ENCODE measurements at regions not wholly inside any gene's neighbourhood (a gene's known extent, or its start where the extent isn't known, plus 50 kb on each side); places are given as distances from the start of the nearest gene placed in this dataset.

- ATAC-seq: no peak
- POLR2A ChIA-PET: no interaction called here
- no peak for TF ChIP-seq BACH1 (tag; IDR thresholded peaks at IDR 0.05)
- no peak for TF ChIP-seq PHF20 (IDR thresholded peaks at IDR 0.05; ENCODE audit: partially characterized antibody)
- no peak for TF ChIP-seq VEZF1 (CRISPR knock-in tag; IDR thresholded peaks at IDR 0.05)
- TF ChIP-seq SMC3 (conservative IDR thresholded peaks at IDR 0.05; ENCODE audit: insufficient read depth, low read depth, low read length): no peak
- TF ChIP-seq ZNF311 (CRISPR knock-in tag; IDR thresholded peaks at IDR 0.05): no peak
- peak; percentile 37 for TF ChIP-seq RBM25 (IDR thresholded peaks at IDR 0.05; ENCODE audit: low read depth, low read length, severe bottlenecking)
- no peak for TF ChIP-seq FOS (IDR thresholded peaks at IDR 0.05; ENCODE audit: extremely low read depth, insufficient read length)
- no peaks in the 10 kb centered on the region for H3K27me3 ChIP-seq (ENCODE audit: control insufficient read depth in 2 of 2, insufficient read depth in 2 of 2, low read length in 2 of 2)
- no peak for DNase-seq (ENCODE audit: extremely low read depth in 1 of 4, low spot score in 3 of 4)
- H3K36me3 ChIP-seq (ENCODE audit: control insufficient read depth, insufficient read depth, low read length): no peaks in the 10 kb centered on the region
- CTCF ChIA-PET (ENCODE audit: low intra/inter-chr PET ratio): no interaction called here
- H3K9me1 ChIP-seq (ENCODE audit: control insufficient read depth, insufficient read depth, low read length): no peaks in the 10 kb centered on the region
- H2AFZ ChIP-seq (ENCODE audit: low read depth, low read length): no peak overlapping the region
- no TSS peak for BruUV-seq (replicated peaks)
- H3K9me3 ChIP-seq (replicated peaks; ENCODE audit: control insufficient read depth, insufficient read depth, low read depth, low read length): no peaks in the 10 kb centered on the region
- no peak overlapping the region for H3K4me2 ChIP-seq (ENCODE audit: insufficient read depth, low read length)
- no peak for FAIRE-seq
- H3K9ac ChIP-seq (ENCODE audit: insufficient read depth in 1 of 2, low read depth in 2 of 2, low read length in 2 of 2): no peak overlapping the region
- H3K4me1 ChIP-seq (replicated peaks in 1 of 2; ENCODE audit: control insufficient read depth in 2 of 2, insufficient read depth in 2 of 2, low read length in 2 of 2): no peaks in the 10 kb centered on the region
- H3K4me3 ChIP-seq: no peak overlapping the region
- no peaks in the 10 kb centered on the region for H3K79me2 ChIP-seq (ENCODE audit: control insufficient read depth, insufficient read depth, low read length)
- H3K27ac ChIP-seq (ENCODE audit: extremely low read depth, low read depth, low read length): no peak overlapping the region
- in situ Hi-C loops (cut with MboI): no loop called here
- no peaks in the 10 kb centered on the region for H4K20me1 ChIP-seq (replicated peaks; ENCODE audit: control insufficient read depth, insufficient read depth, low read length)
- intact Hi-C loops (cut with micrococcal nuclease): loop anchor here (5.0 kb wide), 1 partner anchor 389 kb away; the partner anchor contains the start of gene OMA1
- 0% methylated on average over 11 of the region's 11 CpGs for WGBS (ENCODE audit: insufficient coverage, low coverage, missing lambda C conversion rate)
These were observed 387.8 kb downstream of the OMA1 start for GRCh38 chr1:58158506-58159433.

All from K562 (cell line).